SK-MEL-5 (cell line): ENCODE measurements at regions not wholly inside any gene's neighbourhood (a gene's known extent, or its start where the extent isn't known, plus 50 kb on each side); places are given as distances from the start of the nearest gene placed in this dataset.

ENCODE experiments used
- DNase-seq: peaks from one replicate; pipeline ENCODE4 v3.0.0-alpha.2; 2016; ENCODE audit warnings: low read depth, low spot score
- in situ Hi-C: cut with HindIII; loops from 2 replicates; pipeline ENCODE4 v1.10.0; 2016; ENCODE audit warnings: low sequenced_read_pairs, high pct_unique_total_duplicates, low pct_unique_long_range_greater_than_20kb

- in situ Hi-C loops = no loop called here
- no peak for DNase-seq
Observed at GRCh38 chr2:611519-611918, 65.7 kb downstream of the TMEM18 start.

- in situ Hi-C loops = no loop called here
Observed at GRCh38 chr2:610491-610890, 66.7 kb downstream of the TMEM18 start.

GRCh38 chr2:609881-610280, 67.3 kb downstream of the TMEM18 start:
- DNase-seq = no peak
- in situ Hi-C loops = no loop called here

More at GRCh38 chr2:610491-610890, 66.7 kb downstream of the TMEM18 start:
- DNase-seq = no peak

GRCh38 chr2:609449-609848, 67.8 kb downstream of the TMEM18 start:
- in situ Hi-C loops = no loop called here
- DNase-seq = no peak

GRCh38 chr2:608711-609110, 68.5 kb downstream of the TMEM18 start:
- in situ Hi-C loops = no loop called here
- DNase-seq = no peak

GRCh38 chr2:608297-608696, 68.9 kb downstream of the TMEM18 start:
- in situ Hi-C loops = no loop called here
- no peak for DNase-seq

- DNase-seq = no peak
- in situ Hi-C loops = no loop called here
Observed at GRCh38 chr2:607709-608108, 69.5 kb downstream of the TMEM18 start.

GRCh38 chr2:607172-607571, 70.0 kb downstream of the TMEM18 start:
- no peak for DNase-seq
- in situ Hi-C loops = no loop called here

GRCh38 chr2:605674-606608, 71.3 kb downstream of the TMEM18 start:
- no peak for DNase-seq
- in situ Hi-C loops = no loop called here

GRCh38 chr2:604854-605524, 72.2 kb downstream of the TMEM18 start:
- in situ Hi-C loops = no loop called here

GRCh38 chr2:604385-604784, 72.8 kb downstream of the TMEM18 start:
- in situ Hi-C loops = no loop called here
- no peak for DNase-seq

More at GRCh38 chr2:604854-605524, 72.2 kb downstream of the TMEM18 start:
- no peak for DNase-seq

GRCh38 chr2:603869-604268, 73.3 kb downstream of the TMEM18 start:
- DNase-seq = no peak
- in situ Hi-C loops = no loop called here

- in situ Hi-C loops = no loop called here
- peak; percentile 25 for DNase-seq
Observed at GRCh38 chr2:603427-603826, 73.8 kb downstream of the TMEM18 start.

- DNase-seq = no peak
- in situ Hi-C loops = no loop called here
Observed at GRCh38 chr2:602571-603359, 74.4 kb downstream of the TMEM18 start.

- DNase-seq = no peak
- in situ Hi-C loops = no loop called here
Observed at GRCh38 chr2:601806-602455, 75.3 kb downstream of the TMEM18 start.

GRCh38 chr2:601387-601698, 75.9 kb downstream of the TMEM18 start:
- in situ Hi-C loops = no loop called here
- no peak for DNase-seq

GRCh38 chr2:600542-601386, 76.4 kb downstream of the TMEM18 start:
- peak; percentile 37 for DNase-seq
- in situ Hi-C loops = no loop called here
